ENCODE measurements at regions not wholly inside any gene's neighbourhood (a gene's known extent, or its start where the extent isn't known, plus 50 kb on each side); places are given as distances from the start of the nearest gene placed in this dataset.

- Histone ChIP-seq H3K27me3 (ENCODE audit: control insufficient read depth, insufficient read depth, low read length) (no peaks in the 10 kb centered on the region), H3K4me3 (ENCODE audit: insufficient read depth, low read depth, low read length) (no peak overlapping the region), H3K36me3 (replicated peaks; ENCODE audit: control insufficient read depth, insufficient read depth, low read length) (no peaks in the 10 kb centered on the region)
- no peak for DNase-seq
Observed at GRCh38 chr22:48685767-48686166, 1141.9 kb downstream of the BRD1 start.

DNA sequence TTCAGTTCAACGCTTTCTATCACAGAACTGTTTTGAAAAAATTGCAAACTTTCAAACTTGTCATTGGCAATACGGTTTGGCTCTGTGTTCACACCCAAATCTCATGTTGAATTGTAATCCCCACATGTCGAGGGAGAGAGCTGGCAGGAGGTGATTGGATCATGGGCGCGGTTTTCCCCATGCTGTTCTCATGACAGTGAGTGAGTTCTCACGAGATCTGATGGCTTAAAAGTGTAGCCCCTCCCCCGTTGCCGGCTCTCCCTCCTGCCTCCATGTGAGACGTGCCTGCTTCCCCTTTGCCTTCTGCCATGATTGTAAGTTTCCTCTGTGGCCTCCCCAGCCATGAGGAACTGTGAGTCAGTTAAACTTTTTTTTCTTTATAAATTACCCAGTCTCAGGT, 1144.0 kb downstream of the BRD1 start:
- H3K27me3 ChIP-seq (ENCODE audit: control insufficient read depth, insufficient read depth, low read length), result no peaks in the 10 kb centered on the region
- no peak overlapping the region for H3K4me3 ChIP-seq (ENCODE audit: insufficient read depth, low read depth, low read length)
- H3K36me3 ChIP-seq (replicated peaks; ENCODE audit: control insufficient read depth, insufficient read depth, low read length), result no peaks in the 10 kb centered on the region
- DNase-seq, result no peak

DNA sequence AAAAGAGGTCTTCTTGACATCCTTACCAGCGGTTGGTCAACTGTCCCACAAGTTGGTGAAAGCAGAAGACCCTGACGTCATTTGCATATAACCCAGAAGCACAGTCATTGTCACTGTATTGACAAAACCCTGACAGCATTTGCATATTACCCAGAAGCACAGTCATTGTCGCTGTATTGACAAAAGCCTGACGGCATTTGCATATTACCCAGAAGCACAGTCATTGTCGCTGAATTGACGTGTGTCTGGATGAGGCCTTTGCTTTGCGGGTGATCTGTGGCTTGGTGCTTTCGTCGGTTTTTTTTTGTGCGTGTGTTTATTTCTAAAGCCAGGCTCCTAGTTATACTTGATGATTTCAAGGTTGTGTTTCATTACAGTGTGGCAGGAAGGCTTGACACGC, 1145.2 kb downstream of the BRD1 start:
- Histone ChIP-seq H3K4me3 (ENCODE audit: insufficient read depth, low read depth, low read length) (no peak overlapping the region), H3K27me3 (ENCODE audit: control insufficient read depth, insufficient read depth, low read length) (no peaks in the 10 kb centered on the region), H3K36me3 (replicated peaks; ENCODE audit: control insufficient read depth, insufficient read depth, low read length) (no peaks in the 10 kb centered on the region)
- no peak for DNase-seq

GRCh38 chr22:48680601-48681000, 1147.1 kb downstream of the BRD1 start:
- no peaks in the 10 kb centered on the region for H3K27me3 ChIP-seq (ENCODE audit: control insufficient read depth, insufficient read depth, low read length)
- DNase-seq, result no peak
- H3K4me3 ChIP-seq (ENCODE audit: insufficient read depth, low read depth, low read length), result no peak overlapping the region
- no peaks in the 10 kb centered on the region for H3K36me3 ChIP-seq (replicated peaks; ENCODE audit: control insufficient read depth, insufficient read depth, low read length)

DNA sequence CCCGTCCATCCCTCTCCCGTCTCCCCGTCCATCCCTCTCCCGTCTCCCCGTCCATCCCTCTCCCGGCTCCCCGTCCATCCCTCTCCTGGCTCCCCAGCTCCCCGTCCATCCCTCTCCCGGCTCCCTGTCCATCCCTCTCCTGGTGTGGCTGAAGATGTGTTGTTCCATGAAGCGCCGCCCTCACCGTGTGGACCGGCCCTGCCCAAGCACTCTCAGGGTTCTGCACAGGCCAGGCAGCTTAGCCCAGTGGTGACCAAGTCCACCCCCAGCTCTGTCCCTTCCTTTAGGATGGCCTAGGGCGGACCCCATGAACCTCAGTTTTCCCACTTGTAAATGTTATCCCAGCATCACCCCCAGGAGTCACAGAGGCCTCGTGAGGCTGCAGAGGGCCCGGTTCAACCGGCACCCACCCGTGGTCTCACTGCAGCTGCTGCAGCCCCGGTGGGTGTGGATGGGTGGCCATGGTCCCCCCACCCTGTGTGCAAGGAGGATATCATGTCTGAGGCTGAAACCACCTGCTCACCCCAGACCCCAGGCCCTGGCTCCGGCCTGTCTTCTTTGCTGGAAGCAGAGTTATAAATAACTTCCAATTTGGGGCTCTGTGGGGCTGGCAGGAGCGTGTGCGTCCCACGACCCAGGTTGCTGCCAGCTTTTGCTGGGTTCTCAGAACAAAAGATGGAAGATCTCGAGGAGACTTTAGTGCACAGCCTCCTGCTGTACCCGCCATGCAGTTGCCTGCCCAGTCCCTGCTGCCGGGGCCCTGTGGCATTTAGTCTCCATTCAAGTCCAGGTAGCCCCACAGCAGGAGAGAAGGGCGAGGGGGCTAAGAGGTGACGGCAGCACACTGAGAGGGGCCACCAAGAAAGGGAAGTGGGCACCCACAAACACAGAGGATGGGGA, 1147.8 kb downstream of the BRD1 start:
- Histone ChIP-seq H3K27me3 (ENCODE audit: control insufficient read depth, insufficient read depth, low read length) (no peaks in the 10 kb centered on the region), H3K4me3 (ENCODE audit: insufficient read depth, low read depth, low read length) (no peak overlapping the region), H3K36me3 (replicated peaks; ENCODE audit: control insufficient read depth, insufficient read depth, low read length) (no peaks in the 10 kb centered on the region)
- DNase-seq, result no peak

GRCh38 chr22:48678171-48679135, 1149.2 kb downstream of the BRD1 start:
- DNase-seq, result peak; percentile 57
- no peaks in the 10 kb centered on the region for H3K36me3 ChIP-seq (replicated peaks; ENCODE audit: control insufficient read depth, insufficient read depth, low read length)
- no peak overlapping the region for H3K4me3 ChIP-seq (ENCODE audit: insufficient read depth, low read depth, low read length)
- H3K27me3 ChIP-seq (ENCODE audit: control insufficient read depth, insufficient read depth, low read length), result no peaks in the 10 kb centered on the region

DNA sequence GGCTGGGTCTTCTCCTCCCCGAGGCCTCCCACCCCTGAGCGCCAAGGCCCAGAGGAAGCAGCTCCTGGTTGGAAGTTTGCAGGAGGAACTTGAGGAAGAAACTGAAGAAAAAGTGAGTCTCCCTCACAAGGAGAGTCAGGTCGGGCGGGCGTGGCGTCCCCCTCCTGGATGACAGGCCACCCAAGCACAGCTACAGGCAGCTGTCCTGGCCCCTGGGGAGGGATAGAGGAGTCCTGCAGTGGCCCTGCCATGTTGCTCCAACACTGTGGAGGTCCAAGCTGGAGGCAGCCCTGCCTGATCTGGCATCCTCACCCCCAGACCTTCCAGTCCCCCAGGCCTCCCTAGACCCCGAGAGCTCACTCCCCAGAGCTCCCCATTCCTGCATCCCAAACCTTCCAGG, 1150.1 kb downstream of the BRD1 start:
- Histone ChIP-seq H3K27me3 (ENCODE audit: control insufficient read depth, insufficient read depth, low read length) (no peaks in the 10 kb centered on the region), H3K36me3 (replicated peaks; ENCODE audit: control insufficient read depth, insufficient read depth, low read length) (no peaks in the 10 kb centered on the region), H3K4me3 (ENCODE audit: insufficient read depth, low read depth, low read length) (no peak overlapping the region)
- no peak for DNase-seq

DNA sequence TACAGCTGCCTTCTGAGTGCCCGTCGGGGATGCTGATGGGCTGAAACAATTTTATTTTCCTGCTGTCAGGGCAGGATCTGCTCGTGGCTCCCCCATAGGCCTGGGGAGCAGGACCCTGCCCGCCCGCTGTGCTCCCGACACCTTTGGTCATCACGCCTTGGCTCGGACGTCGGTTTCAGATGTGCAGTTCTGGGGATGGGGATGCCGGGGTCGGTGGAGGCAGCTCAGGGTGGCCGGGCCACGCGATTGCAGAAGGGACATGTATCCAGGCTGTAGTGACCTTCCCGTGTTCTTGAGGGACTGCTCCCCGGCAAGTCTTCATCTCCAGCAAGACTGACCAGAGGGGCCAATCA, 1150.5 kb downstream of the BRD1 start:
- Histone ChIP-seq H3K36me3 (replicated peaks; ENCODE audit: control insufficient read depth, insufficient read depth, low read length) (no peaks in the 10 kb centered on the region), H3K27me3 (ENCODE audit: control insufficient read depth, insufficient read depth, low read length) (no peaks in the 10 kb centered on the region), H3K4me3 (ENCODE audit: insufficient read depth, low read depth, low read length) (no peak overlapping the region)
- no peak for DNase-seq

GRCh38 chr22:48676266-48677167, 1151.2 kb downstream of the BRD1 start:
- no peaks in the 10 kb centered on the region for H3K36me3 ChIP-seq (replicated peaks; ENCODE audit: control insufficient read depth, insufficient read depth, low read length)
- H3K27me3 ChIP-seq (ENCODE audit: control insufficient read depth, insufficient read depth, low read length), result no peaks in the 10 kb centered on the region
- DNase-seq, result no peak
- no peak overlapping the region for H3K4me3 ChIP-seq (ENCODE audit: insufficient read depth, low read depth, low read length)

- Histone ChIP-seq H3K4me3 (ENCODE audit: insufficient read depth, low read depth, low read length) (no peak overlapping the region), H3K36me3 (replicated peaks; ENCODE audit: control insufficient read depth, insufficient read depth, low read length) (no peaks in the 10 kb centered on the region), H3K27me3 (ENCODE audit: control insufficient read depth, insufficient read depth, low read length) (no peaks in the 10 kb centered on the region)
- DNase-seq, result no peak
Observed at GRCh38 chr22:48675830-48676145, 1151.9 kb downstream of the BRD1 start.

DNA sequence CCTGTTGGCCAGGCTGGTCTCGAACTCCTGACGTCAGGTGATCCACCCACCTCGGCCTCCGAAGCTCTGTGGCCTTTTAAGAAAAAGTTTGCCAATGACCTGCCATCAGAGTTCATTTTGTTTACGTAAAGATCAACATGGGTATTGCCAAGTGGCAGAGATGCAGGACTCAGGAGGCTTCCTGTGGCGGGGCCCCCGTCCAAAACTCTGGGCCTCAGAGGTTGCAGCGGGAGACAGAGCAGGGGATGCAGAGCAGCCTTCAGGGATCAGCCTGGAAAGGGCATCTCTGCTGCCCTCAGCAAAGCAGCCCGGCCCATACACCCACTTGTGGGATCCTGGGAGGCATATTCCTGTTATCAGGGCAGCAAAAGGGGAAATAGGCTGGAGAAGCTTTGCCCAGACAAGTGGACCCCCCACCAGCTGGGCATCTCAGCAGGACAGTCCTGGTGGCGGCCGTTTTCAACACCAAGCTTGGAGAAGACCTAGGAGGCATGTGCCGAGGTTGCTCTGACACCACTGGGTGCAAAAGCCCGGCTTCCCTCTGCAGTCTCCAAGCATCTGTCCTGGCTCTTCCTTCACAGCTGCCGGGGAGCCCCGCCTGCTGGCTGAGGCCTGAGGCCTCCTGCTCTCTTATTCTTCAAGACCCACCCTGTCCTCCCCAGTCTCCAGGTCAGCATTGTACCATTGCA, 1152.4 kb downstream of the BRD1 start:
- Histone ChIP-seq H3K36me3 (replicated peaks; ENCODE audit: control insufficient read depth, insufficient read depth, low read length) (no peaks in the 10 kb centered on the region), H3K4me3 (ENCODE audit: insufficient read depth, low read depth, low read length) (no peak overlapping the region), H3K27me3 (ENCODE audit: control insufficient read depth, insufficient read depth, low read length) (no peaks in the 10 kb centered on the region)
- DNase-seq, result no peak

DNA sequence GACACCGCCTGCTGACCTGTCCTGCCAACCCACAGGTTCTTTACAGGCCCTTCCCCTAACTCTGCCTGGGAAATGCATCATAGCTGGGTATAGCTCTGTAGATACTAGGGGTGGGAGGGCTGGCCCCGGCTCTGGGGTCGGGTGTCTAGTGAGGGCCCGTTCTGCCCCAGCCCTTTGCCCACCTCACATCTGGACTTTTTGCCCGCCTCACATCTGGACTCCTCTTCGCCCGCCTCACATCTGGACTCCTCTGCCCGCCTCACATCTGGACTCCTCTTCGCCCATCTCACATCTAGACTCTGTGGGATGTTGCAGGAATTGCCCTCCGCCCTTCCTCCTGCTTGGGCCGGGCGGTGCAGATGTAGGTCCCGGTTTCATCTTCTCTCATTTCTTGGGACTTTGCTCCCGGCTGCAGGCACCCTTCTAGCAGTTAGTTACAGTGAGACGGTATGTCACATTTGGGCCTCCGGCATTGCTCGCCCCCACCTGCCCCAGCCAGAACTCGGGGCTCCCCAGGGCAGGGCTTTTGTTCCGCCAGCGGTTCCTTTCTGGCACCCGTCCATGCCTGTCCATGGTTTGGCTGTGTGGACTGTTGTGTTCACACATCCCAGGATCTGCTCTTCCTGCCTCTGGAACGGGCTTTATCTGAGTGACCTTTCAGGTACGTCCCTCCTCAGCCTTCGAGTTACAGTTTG, 1153.7 kb downstream of the BRD1 start:
- Histone ChIP-seq H3K27me3 (ENCODE audit: control insufficient read depth, insufficient read depth, low read length) (no peaks in the 10 kb centered on the region), H3K4me3 (ENCODE audit: insufficient read depth, low read depth, low read length) (no peak overlapping the region), H3K36me3 (replicated peaks; ENCODE audit: control insufficient read depth, insufficient read depth, low read length) (no peaks in the 10 kb centered on the region)
- DNase-seq, result no peak

DNA sequence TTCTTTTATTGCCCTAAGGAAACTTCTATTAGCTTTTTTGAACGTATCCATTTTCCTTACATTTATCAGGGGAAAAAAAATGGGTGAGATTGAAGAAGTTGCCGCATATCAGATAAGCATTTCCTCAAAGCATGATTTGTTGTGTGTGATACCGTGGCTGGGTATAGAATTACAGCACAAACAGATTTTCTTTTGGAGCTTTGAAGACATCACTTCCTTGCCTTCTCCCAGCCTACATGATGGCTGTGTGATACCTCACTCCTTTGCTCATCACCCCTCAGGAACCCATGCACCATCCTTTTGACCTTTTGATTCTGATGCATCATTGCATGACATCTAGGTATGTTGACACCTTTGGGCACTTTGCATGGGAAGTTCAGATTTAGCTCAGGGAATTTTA, 1155.3 kb downstream of the BRD1 start:
- H3K4me3 ChIP-seq (ENCODE audit: insufficient read depth, low read depth, low read length), result no peak overlapping the region
- no peak for DNase-seq
- no peaks in the 10 kb centered on the region for H3K27me3 ChIP-seq (ENCODE audit: control insufficient read depth, insufficient read depth, low read length)
- no peaks in the 10 kb centered on the region for H3K36me3 ChIP-seq (replicated peaks; ENCODE audit: control insufficient read depth, insufficient read depth, low read length)

Data from H7 (cell line).